C4-2B (cell line): ENCODE measurements at regions not wholly inside any gene's neighbourhood (a gene's known extent, or its start where the extent isn't known, plus 50 kb on each side); places are given as distances from the start of the nearest gene placed in this dataset.

ENCODE experiments used
- ZFX ChIP-seq: fragments of 450-650 bp; IDR thresholded peaks from 2 replicates; pipeline ENCODE4 v1.6.1; 2017
- TF ChIP-seq, protein P1 (sequence below): fragments of 450-650 bp; conservative IDR thresholded peaks from 2 replicates; pipeline ENCODE4 v1.5.1; 2017; ENCODE audit warnings: mild to moderate bottlenecking

DNA sequence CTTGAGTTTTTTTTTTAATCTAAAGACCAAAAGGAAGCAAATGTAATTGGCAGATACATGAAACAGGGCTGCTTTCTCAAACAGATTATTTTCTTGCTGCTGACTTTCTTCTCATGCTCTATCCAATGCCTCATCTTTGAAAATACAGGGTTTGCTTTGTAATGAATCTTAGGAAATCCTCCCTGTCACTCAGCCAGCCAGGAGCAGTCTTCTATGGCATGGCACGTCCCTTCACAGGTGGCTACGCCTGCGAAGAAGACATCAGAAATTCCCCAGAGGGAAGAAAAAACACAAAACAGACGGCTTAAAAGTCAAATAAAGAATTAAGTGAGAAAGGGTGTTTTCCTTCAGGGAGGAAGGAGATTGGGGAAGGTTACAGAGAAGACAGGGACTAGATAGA, 242.5 kb downstream of the IGSF11 start:
- TF ChIP-seq, protein P1, sequence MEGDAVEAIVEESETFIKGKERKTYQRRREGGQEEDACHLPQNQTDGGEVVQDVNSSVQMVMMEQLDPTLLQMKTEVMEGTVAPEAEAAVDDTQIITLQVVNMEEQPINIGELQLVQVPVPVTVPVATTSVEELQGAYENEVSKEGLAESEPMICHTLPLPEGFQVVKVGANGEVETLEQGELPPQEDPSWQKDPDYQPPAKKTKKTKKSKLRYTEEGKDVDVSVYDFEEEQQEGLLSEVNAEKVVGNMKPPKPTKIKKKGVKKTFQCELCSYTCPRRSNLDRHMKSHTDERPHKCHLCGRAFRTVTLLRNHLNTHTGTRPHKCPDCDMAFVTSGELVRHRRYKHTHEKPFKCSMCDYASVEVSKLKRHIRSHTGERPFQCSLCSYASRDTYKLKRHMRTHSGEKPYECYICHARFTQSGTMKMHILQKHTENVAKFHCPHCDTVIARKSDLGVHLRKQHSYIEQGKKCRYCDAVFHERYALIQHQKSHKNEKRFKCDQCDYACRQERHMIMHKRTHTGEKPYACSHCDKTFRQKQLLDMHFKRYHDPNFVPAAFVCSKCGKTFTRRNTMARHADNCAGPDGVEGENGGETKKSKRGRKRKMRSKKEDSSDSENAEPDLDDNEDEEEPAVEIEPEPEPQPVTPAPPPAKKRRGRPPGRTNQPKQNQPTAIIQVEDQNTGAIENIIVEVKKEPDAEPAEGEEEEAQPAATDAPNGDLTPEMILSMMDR, result no peak
- TF ChIP-seq ZFX, result no peak
